ENCODE measurements at regions not wholly inside any gene's neighbourhood (a gene's known extent, or its start where the extent isn't known, plus 50 kb on each side); places are given as distances from the start of the nearest gene placed in this dataset.

- DNase-seq (ENCODE audit: low read depth in 1 of 2, low spot score in 2 of 2): no peak
- Histone ChIP-seq H3K18ac (ENCODE audit: extremely low read depth, low read length) (no peak overlapping the region), H3K79me1 (ENCODE audit: low read depth, low read length) (no peaks in the 10 kb centered on the region), H3K23ac (ENCODE audit: insufficient read length) (no peak overlapping the region), H2BK20ac (ENCODE audit: low read length) (no peak overlapping the region), H3K4ac (replicated peaks; ENCODE audit: insufficient read length, low read depth, low read length) (no peak overlapping the region), H3K9ac (replicated peaks in 1 of 4; ENCODE audit: extremely low read depth in 1 of 4, low read depth in 3 of 4, low read length in 3 of 4) (no peak overlapping the region), H4K91ac (replicated peaks; ENCODE audit: insufficient read length, low read length) (no peak overlapping the region), H3K4me3 (ENCODE audit: extremely low read depth in 1 of 4, insufficient read depth in 2 of 4, low read depth in 3 of 4, low read length in 4 of 4) (no peak overlapping the region), H3K9me3 (ENCODE audit: insufficient read depth in 2 of 2, low read depth in 1 of 2, low read length in 1 of 2) (no peaks in the 10 kb centered on the region), H3K27me3 (replicated peaks in 1 of 4; ENCODE audit: control insufficient read depth in 3 of 4, extremely low read depth in 1 of 4, insufficient read depth in 3 of 4, low read length in 3 of 4) (no peaks in the 10 kb centered on the region; a peak in 1 of 7 replicates), H4K20me1 (replicated peaks in 1 of 2; ENCODE audit: control insufficient read depth in 1 of 2, insufficient read depth in 2 of 2, low read length in 2 of 2) (no peaks in the 10 kb centered on the region), H3K4me2 (ENCODE audit: insufficient read depth in 1 of 2, low read depth in 2 of 2, low read length in 2 of 2) (no peak overlapping the region), H3K79me2 (ENCODE audit: control insufficient read depth in 1 of 2, insufficient read depth in 2 of 2, low read length in 2 of 2) (no peaks in the 10 kb centered on the region), H2AFZ (ENCODE audit: low read length) (no peak overlapping the region), H2AK5ac (ENCODE audit: low read depth, low read length) (no peak overlapping the region), H2BK15ac (ENCODE audit: low read length) (no peak overlapping the region), H2BK5ac (ENCODE audit: low read depth, low read length) (no peak overlapping the region), H3K23me2 (ENCODE audit: low read depth, low read length) (no peaks in the 10 kb centered on the region), H3K4me1 (replicated peaks in 1 of 4; ENCODE audit: control insufficient read depth in 3 of 4, insufficient read depth in 4 of 4, low read length in 3 of 4) (no peaks in the 10 kb centered on the region), H2BK120ac (replicated peaks; ENCODE audit: low read depth, low read length) (no peak overlapping the region), H3K14ac (ENCODE audit: insufficient read length) (no peak overlapping the region), H3K36me3 (ENCODE audit: control insufficient read depth in 2 of 4, insufficient read depth in 4 of 4, low read length in 3 of 4) (no peaks in the 10 kb centered on the region), H3K27ac (ENCODE audit: low read depth, low read length) (no peak overlapping the region), H3K56ac (replicated peaks; ENCODE audit: insufficient read length, low read depth, low read length) (no peak overlapping the region), H4K5ac (ENCODE audit: insufficient read length, low read depth, low read length) (no peak overlapping the region), H2BK12ac (ENCODE audit: low read depth, low read length) (no peak overlapping the region), H4K8ac (ENCODE audit: extremely low read depth, insufficient read depth, low read length) (no peak overlapping the region; the same call in 1 of the 2 replicates)
- 84% methylated on average over 14 of the region's 14 CpGs; no CpG with 5 or more reads in 1 of the 2 experiments for WGBS, 2 experiments (ENCODE audit: extremely low coverage in 1 of 2, insufficient coverage in 1 of 2, insufficient read length in 1 of 2, insufficient replicate concordance in 2 of 2, low coverage in 1 of 2, low lambda C conversion rate in 2 of 2, missing lambda C conversion rate in 1 of 2)
- FAIRE-seq: no peak
- POLR2A ChIA-PET (ENCODE audit: partially characterized antibody): no interaction called here
- CTCF ChIA-PET (ENCODE audit: partially characterized antibody): interaction anchor here (1.0 to 1.5 kb wide), 7 partner anchors 11 to 574 kb away, joined by 3 to 6 read pairs (median 4); no protein-coding TSS in a partner anchor
- no peak for TF ChIP-seq TBP (IDR thresholded peaks at IDR 0.05; ENCODE audit: low read depth, low read length)
- TF ChIP-seq CHD2 (IDR thresholded peaks at IDR 0.05; ENCODE audit: low read length): no peak
- TF ChIP-seq EGR1 (IDR thresholded peaks at IDR 0.05; ENCODE audit: borderline replicate concordance, low read depth, low read length): no peak
- TF ChIP-seq PHF8 (conservative IDR thresholded peaks at IDR 0.05; ENCODE audit: low read depth, low read length): no peak
- no peak for TF ChIP-seq EZH2 (IDR thresholded peaks at IDR 0.05; ENCODE audit: low read depth, low read length, severe bottlenecking)
- TF ChIP-seq JUN (IDR thresholded peaks at IDR 0.05; ENCODE audit: low read depth, low read length): no peak
- no peak for TF ChIP-seq RBBP5 (IDR thresholded peaks at IDR 0.05; ENCODE audit: borderline replicate concordance, low read depth, low read length)
- TF ChIP-seq SUZ12 (IDR thresholded peaks at IDR 0.05; ENCODE audit: low read length): no peak
- TF ChIP-seq BCL11A (IDR thresholded peaks at IDR 0.05; ENCODE audit: low read depth in 2 of 2, low read length in 2 of 2): no peak
- TF ChIP-seq SP2 (IDR thresholded peaks at IDR 0.05; ENCODE audit: low read length): no peak
- TF ChIP-seq POU5F1 (IDR thresholded peaks at IDR 0.05; ENCODE audit: low read depth, low read length): no peak
- no peak for TF ChIP-seq TEAD4 (IDR thresholded peaks at IDR 0.05; ENCODE audit: low read depth, low read length)
- no peak for TF ChIP-seq ATF3 (IDR thresholded peaks at IDR 0.05; ENCODE audit: insufficient read depth, low read depth, low read length)
Observed at GRCh38 chr19:30076751-30077670, 135.0 kb downstream of the URI1 start.

All from H1 (cell line).